AG04450 (cell line): ENCODE measurements at regions not wholly inside any gene's neighbourhood (a gene's known extent, or its start where the extent isn't known, plus 50 kb on each side); places are given as distances from the start of the nearest gene placed in this dataset.
"Not testable (repeated sequence)": the region's sequence is repeated elsewhere in the genome, so short reads cannot be mapped to it uniquely, and the experiment has no call there.

ENCODE experiments used
- CTCF ChIA-PET: fragments of 300-600, 350-600 bp; formaldehyde crosslinking; extraction: SDS; loops from one replicate; lab custom pipeline; 2022; ENCODE audit warnings: antibody characterized with exemption, inconsistent platforms; lab: Charles Lee
- POLR2A ChIA-PET: fragments of 350-600 bp; formaldehyde crosslinking; extraction: SDS; loops from one replicate; lab custom pipeline; 2021; ENCODE audit warnings: antibody characterized with exemption, inconsistent platforms; lab: Yijun Ruan, JAX
- DNase-seq: peaks from one replicate; pipeline ENCODE4 v3.0.0-alpha.2; 2011; ENCODE audit warnings: low read depth, low spot score
- H3K27ac ChIP-seq: one replicate; pipeline ENCODE4 v1.5.1; 2012; ENCODE audit warnings: low read depth, low read length, control low read depth
- H3K27me3 ChIP-seq: one replicate; pipeline ENCODE4 v1.6.0; 2012; ENCODE audit warnings: low read length; ENCODE audit not compliant: control insufficient read depth, insufficient read depth
- H3K4me3 ChIP-seq: 2 replicates; pipeline ENCODE4 v1.5.1; 2011; ENCODE audit warnings: mild to moderate bottlenecking, low read depth, low read length, control low read depth
- H3K9me3 ChIP-seq: 2 replicates; pipeline ENCODE4 v1.5.1; 2012; ENCODE audit warnings: low read length; ENCODE audit not compliant: control insufficient read depth, insufficient read depth
- CTCF ChIP-seq: IDR thresholded peaks from 2 replicates; pipeline ENCODE4 v1.5.1; 2011; ENCODE audit warnings: low read depth, low read length, control low read depth, inconsistent platforms

- ChIA-PET POLR2A (no interaction called here), CTCF (no interaction called here)
- H3K9me3 ChIP-seq: no peaks in the 10 kb centered on the region
- H3K4me3 ChIP-seq: no peak overlapping the region
- no peak for DNase-seq
- H3K27me3 ChIP-seq: no peaks in the 10 kb centered on the region
- TF ChIP-seq CTCF: no peak
- no peak overlapping the region for H3K27ac ChIP-seq
Measured at GRCh38 chr7:24157666-24158065, 126.3 kb upstream of the NPY start.

- H3K27ac ChIP-seq: no peak overlapping the region
- CTCF ChIA-PET: no interaction called here
- no peaks in the 10 kb centered on the region for H3K9me3 ChIP-seq
- TF ChIP-seq CTCF: no peak
- no peak for DNase-seq
- no peaks in the 10 kb centered on the region for H3K27me3 ChIP-seq
- no peak overlapping the region for H3K4me3 ChIP-seq
- POLR2A ChIA-PET: no interaction called here
Measured at GRCh38 chr7:24158975-24159374, 125.0 kb upstream of the NPY start.

GRCh38 chr7:24164401-24164800, 119.6 kb upstream of the NPY start:
- ChIA-PET POLR2A (no interaction called here), CTCF (interaction anchor here (1.0 kb wide), 1 partner anchor 934 kb away, joined by 3 read pairs; no protein-coding TSS in a partner anchor)
- H3K27ac ChIP-seq: no peak overlapping the region
- no peak for DNase-seq
- H3K27me3 ChIP-seq: peaks cover 3% of the 10 kb centered on the region
- TF ChIP-seq CTCF: no peak
- no peak overlapping the region for H3K4me3 ChIP-seq
- no peaks in the 10 kb centered on the region for H3K9me3 ChIP-seq

GRCh38 chr7:24169077-24169624, 114.8 kb upstream of the NPY start:
- ChIA-PET CTCF (no interaction called here), POLR2A (no interaction called here)
- Histone ChIP-seq H3K27me3 (peaks cover 3% of the 10 kb centered on the region), H3K4me3 (no peak overlapping the region), H3K9me3 (no peaks in the 10 kb centered on the region), H3K27ac (no peak overlapping the region)
- no peak for DNase-seq
- TF ChIP-seq CTCF: no peak

GRCh38 chr7:24171951-24172350, 112.0 kb upstream of the NPY start:
- H3K27me3 ChIP-seq, POLR2A ChIA-PET, H3K9me3 ChIP-seq, H3K4me3 ChIP-seq, DNase-seq, CTCF ChIA-PET, H3K27ac ChIP-seq: not testable (repeated sequence)
